ENCODE measurements at regions not wholly inside any gene's neighbourhood (a gene's known extent, or its start where the extent isn't known, plus 50 kb on each side); places are given as distances from the start of the nearest gene placed in this dataset.

DNA sequence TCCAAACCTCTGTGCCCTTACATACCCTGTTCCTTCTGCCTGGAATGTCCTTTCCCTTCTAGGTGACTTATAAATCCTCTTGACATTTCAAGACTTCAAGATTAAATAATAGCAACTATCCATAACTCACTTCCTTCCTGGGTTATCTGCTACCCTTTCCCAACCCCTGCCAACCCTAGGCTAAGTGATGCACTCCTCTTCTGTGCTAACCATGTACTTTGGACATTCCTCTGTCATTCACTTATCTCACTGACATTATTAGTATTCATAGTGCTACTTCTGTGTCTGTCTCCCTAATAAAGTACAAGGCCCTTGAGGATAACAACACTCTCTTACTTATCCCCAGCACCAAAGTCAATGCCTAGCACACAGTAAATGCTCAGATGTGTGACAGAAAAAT, 307.1 kb downstream of the ENC1 start:
- no peak overlapping the region for H3K4me3 ChIP-seq (ENCODE audit: low read depth, low read length)
- no peak overlapping the region for H3K27ac ChIP-seq (ENCODE audit: extremely low read depth, low read depth, low read length)
- POLR2A ChIA-PET: no interaction called here
- peaks cover 11% of the 10 kb centered on the region; the same call in 1 of the 2 replicates for H3K4me1 ChIP-seq (ENCODE audit: control insufficient read depth, insufficient read depth, low read length)
- H3K36me3 ChIP-seq (ENCODE audit: control insufficient read depth in 2 of 2, insufficient read depth in 1 of 2, low read length in 2 of 2): no peaks in the 10 kb centered on the region
- CTCF ChIA-PET: no interaction called here
- TF ChIP-seq PRDM1 (tag by site-specific recombination; IDR thresholded peaks at IDR 0.05) (no peak), SCRT2 (tag by site-specific recombination; IDR thresholded peaks at IDR 0.05) (no peak), ZNF274 (IDR thresholded peaks at IDR 0.05; ENCODE audit: low read length) (no peak), ZNF274 (tag by site-specific recombination; IDR thresholded peaks at IDR 0.05; ENCODE audit: borderline replicate concordance) (no peak), ZNF184 (tag by site-specific recombination; IDR thresholded peaks at IDR 0.05) (no peak), BCL11B (tag by site-specific recombination; IDR thresholded peaks at IDR 0.05; ENCODE audit: low read depth) (no peak), ZNF555 (tag by site-specific recombination; conservative IDR thresholded peaks at IDR 0.05) (no peak), ZNF48 (tag by site-specific recombination; IDR thresholded peaks at IDR 0.05) (no peak)
- H3K9me3 ChIP-seq (ENCODE audit: control insufficient read depth, insufficient read depth, low read depth, low read length): no peaks in the 10 kb centered on the region

DNA sequence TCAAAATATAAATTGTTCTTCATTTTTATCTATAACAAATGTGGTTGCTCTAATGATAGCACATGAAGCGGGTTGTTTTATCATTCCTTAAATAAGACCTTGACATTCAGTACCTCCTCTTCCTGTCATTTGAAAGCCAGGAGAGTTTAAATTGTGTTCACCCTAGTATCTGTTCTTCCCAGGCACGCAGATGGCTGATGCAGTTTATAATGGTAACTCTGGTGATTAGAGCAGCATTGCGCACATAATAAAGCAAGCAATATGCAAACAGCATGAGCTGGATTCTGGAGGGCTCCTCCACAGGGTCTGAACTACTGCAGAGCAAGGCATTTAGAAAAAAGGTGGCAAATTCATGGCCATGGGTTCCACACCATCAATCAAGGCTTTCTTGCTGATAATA, 307.8 kb downstream of the ENC1 start:
- H3K4me1 ChIP-seq (ENCODE audit: control insufficient read depth, insufficient read depth, low read length): peaks cover 18% of the 10 kb centered on the region
- no peak overlapping the region for H3K27ac ChIP-seq (ENCODE audit: extremely low read depth, low read depth, low read length)
- H3K9me3 ChIP-seq (ENCODE audit: control insufficient read depth, insufficient read depth, low read depth, low read length): no peaks in the 10 kb centered on the region
- no peak for TF ChIP-seq ZNF555 (tag by site-specific recombination; conservative IDR thresholded peaks at IDR 0.05)
- no peak for TF ChIP-seq ZNF223 (tag by site-specific recombination; IDR thresholded peaks at IDR 0.05)
- TF ChIP-seq, protein P1, sequence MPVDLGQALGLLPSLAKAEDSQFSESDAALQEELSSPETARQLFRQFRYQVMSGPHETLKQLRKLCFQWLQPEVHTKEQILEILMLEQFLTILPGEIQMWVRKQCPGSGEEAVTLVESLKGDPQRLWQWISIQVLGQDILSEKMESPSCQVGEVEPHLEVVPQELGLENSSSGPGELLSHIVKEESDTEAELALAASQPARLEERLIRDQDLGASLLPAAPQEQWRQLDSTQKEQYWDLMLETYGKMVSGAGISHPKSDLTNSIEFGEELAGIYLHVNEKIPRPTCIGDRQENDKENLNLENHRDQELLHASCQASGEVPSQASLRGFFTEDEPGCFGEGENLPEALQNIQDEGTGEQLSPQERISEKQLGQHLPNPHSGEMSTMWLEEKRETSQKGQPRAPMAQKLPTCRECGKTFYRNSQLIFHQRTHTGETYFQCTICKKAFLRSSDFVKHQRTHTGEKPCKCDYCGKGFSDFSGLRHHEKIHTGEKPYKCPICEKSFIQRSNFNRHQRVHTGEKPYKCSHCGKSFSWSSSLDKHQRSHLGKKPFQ (tag by site-specific recombination; IDR thresholded peaks at IDR 0.05): no peak
- no peak for TF ChIP-seq ZNF350 (tag by site-specific recombination; IDR thresholded peaks at IDR 0.05)
- no peak for TF ChIP-seq MZF1 (tag by site-specific recombination; IDR thresholded peaks at IDR 0.05; ENCODE audit: borderline replicate concordance)
- TF ChIP-seq ZNF341 (tag by site-specific recombination; IDR thresholded peaks at IDR 0.05; ENCODE audit: low read depth): no peak
- no peak for TF ChIP-seq ZNF76 (tag by site-specific recombination; IDR thresholded peaks at IDR 0.05; ENCODE audit: borderline replicate concordance, low read depth)
- no peak for TF ChIP-seq ZNF2 (tag by site-specific recombination; IDR thresholded peaks at IDR 0.05)
- TF ChIP-seq WT1 (tag by site-specific recombination; IDR thresholded peaks at IDR 0.05): no peak
- TF ChIP-seq ZNF239 (tag by site-specific recombination; IDR thresholded peaks at IDR 0.05): no peak
- TF ChIP-seq RBAK (tag by site-specific recombination; IDR thresholded peaks at IDR 0.05): no peak
- no peak for TF ChIP-seq ZNF623 (tag by site-specific recombination; IDR thresholded peaks at IDR 0.05)
- CTCF ChIA-PET: interaction anchor here (0.6 kb wide), 1 partner anchor 210 kb away, joined by 3 read pairs; no protein-coding TSS in a partner anchor
- H3K4me3 ChIP-seq (ENCODE audit: low read depth, low read length): no peak overlapping the region
- POLR2A ChIA-PET: no interaction called here
- H3K36me3 ChIP-seq (ENCODE audit: control insufficient read depth in 2 of 2, insufficient read depth in 1 of 2, low read length in 2 of 2): no peaks in the 10 kb centered on the region

DNA sequence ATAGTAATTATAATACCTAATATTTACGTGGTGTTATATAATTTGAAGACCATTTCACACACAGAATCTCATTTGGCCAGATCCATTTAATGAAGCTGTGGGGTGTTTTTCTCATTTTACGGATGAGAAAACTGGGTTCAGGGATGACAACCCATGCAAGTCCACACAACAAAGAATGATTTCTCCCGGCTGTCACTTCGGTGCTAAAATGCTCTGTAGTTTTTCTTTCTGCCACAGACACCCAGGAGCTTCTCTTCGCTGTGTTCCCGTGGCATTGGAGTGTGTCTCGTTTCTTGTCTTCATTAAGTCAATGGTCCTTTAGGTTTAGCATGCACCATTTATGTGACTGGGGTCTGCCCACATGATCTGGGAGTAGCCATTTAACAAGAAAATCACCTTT, 308.5 kb downstream of the ENC1 start:
- Histone ChIP-seq H3K36me3 (ENCODE audit: control insufficient read depth in 2 of 2, insufficient read depth in 1 of 2, low read length in 2 of 2) (no peaks in the 10 kb centered on the region), H3K4me1 (ENCODE audit: control insufficient read depth, insufficient read depth, low read length) (peaks cover 18% of the 10 kb centered on the region), H3K9me3 (ENCODE audit: control insufficient read depth, insufficient read depth, low read depth, low read length) (no peaks in the 10 kb centered on the region), H3K4me3 (ENCODE audit: low read depth, low read length) (no peak overlapping the region), H3K27ac (ENCODE audit: extremely low read depth, low read depth, low read length) (no peak overlapping the region)
- POLR2A ChIA-PET: no interaction called here
- TF ChIP-seq, protein P2, sequence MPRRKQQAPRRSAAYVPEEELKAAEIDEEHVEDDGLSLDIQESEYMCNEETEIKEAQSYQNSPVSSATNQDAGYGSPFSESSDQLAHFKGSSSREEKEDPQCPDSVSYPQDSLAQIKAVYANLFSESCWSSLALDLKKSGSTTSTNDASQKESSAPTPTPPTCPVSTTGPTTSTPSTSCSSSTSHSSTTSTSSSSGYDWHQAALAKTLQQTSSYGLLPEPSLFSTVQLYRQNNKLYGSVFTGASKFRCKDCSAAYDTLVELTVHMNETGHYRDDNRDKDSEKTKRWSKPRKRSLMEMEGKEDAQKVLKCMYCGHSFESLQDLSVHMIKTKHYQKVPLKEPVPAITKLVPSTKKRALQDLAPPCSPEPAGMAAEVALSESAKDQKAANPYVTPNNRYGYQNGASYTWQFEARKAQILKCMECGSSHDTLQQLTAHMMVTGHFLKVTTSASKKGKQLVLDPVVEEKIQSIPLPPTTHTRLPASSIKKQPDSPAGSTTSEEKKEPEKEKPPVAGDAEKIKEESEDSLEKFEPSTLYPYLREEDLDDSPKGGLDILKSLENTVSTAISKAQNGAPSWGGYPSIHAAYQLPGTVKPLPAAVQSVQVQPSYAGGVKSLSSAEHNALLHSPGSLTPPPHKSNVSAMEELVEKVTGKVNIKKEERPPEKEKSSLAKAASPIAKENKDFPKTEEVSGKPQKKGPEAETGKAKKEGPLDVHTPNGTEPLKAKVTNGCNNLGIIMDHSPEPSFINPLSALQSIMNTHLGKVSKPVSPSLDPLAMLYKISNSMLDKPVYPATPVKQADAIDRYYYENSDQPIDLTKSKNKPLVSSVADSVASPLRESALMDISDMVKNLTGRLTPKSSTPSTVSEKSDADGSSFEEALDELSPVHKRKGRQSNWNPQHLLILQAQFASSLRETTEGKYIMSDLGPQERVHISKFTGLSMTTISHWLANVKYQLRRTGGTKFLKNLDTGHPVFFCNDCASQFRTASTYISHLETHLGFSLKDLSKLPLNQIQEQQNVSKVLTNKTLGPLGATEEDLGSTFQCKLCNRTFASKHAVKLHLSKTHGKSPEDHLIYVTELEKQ (tag by site-specific recombination; IDR thresholded peaks at IDR 0.05; ENCODE audit: borderline replicate concordance): no peak
- no peak for TF ChIP-seq ZNF610 (tag by site-specific recombination; IDR thresholded peaks at IDR 0.05; ENCODE audit: borderline replicate concordance)
- CTCF ChIA-PET: no interaction called here

All from HEK293 (cell line).